ENCODE measurements at regions not wholly inside any gene's neighbourhood (a gene's known extent, or its start where the extent isn't known, plus 50 kb on each side); places are given as distances from the start of the nearest gene placed in this dataset.

DNA sequence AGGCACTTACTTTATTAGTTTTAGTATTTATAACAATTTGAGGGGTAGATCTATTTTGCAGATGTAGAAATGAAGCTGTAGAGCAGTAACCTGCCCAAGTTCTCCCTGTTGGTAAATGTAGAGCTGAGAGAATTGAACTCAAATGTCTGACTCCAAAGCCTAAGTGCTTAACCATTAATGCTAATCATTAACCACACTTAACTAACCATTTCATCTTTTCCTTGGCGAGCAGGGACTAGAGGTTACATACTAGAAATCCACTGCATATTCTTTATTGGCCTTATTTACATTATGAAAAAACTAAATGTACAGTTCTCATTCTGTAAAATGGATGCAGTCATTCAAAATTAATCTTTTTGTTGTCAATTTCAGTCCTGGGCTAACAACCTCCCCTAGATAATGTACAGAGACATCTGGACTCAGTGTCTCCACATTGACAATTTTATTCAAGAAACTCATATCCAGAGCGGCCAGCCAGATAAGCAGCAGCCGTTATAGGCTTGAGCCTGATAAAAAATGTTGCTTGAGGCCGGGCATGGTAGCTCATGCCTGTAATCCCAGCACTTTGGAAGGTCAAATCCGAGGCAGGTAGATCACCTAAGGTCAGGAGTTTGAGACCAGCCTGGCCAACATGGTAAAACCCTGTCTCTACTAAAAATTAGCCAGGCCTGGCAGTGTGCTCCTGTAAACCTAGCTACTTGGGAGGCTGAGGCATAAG is 76.7 kb upstream of the PICALM start:
- Histone ChIP-seq H3K23ac (ENCODE audit: insufficient read length) (no peak overlapping the region), H4K5ac (ENCODE audit: insufficient read length, low read depth, low read length) (no peak overlapping the region), H2AK5ac (ENCODE audit: low read depth, low read length) (no peak overlapping the region), H2BK20ac (ENCODE audit: low read length) (no peak overlapping the region), H3K27ac (ENCODE audit: low read depth, low read length) (no peak overlapping the region), H3K18ac (ENCODE audit: extremely low read depth, low read length) (no peak overlapping the region), H3K23me2 (ENCODE audit: low read depth, low read length) (no peaks in the 10 kb centered on the region), H2AFZ (ENCODE audit: low read length) (no peak overlapping the region), H3K9me3 (ENCODE audit: insufficient read depth in 2 of 2, low read depth in 1 of 2, low read length in 1 of 2) (no peaks in the 10 kb centered on the region), H3K4me3 (ENCODE audit: extremely low read depth in 1 of 4, insufficient read depth in 2 of 4, low read depth in 3 of 4, low read length in 4 of 4) (no peak overlapping the region), H3K36me3 (ENCODE audit: control insufficient read depth in 2 of 4, insufficient read depth in 4 of 4, low read length in 3 of 4) (no peaks in the 10 kb centered on the region), H4K91ac (replicated peaks; ENCODE audit: insufficient read length, low read length) (no peak overlapping the region), H3K27me3 (replicated peaks in 1 of 4; ENCODE audit: control insufficient read depth in 3 of 4, extremely low read depth in 1 of 4, insufficient read depth in 3 of 4, low read length in 3 of 4) (no peaks in the 10 kb centered on the region), H2BK5ac (ENCODE audit: low read depth, low read length) (no peak overlapping the region), H4K20me1 (replicated peaks in 1 of 2; ENCODE audit: control insufficient read depth in 1 of 2, insufficient read depth in 2 of 2, low read length in 2 of 2) (no peaks in the 10 kb centered on the region), H2BK120ac (replicated peaks; ENCODE audit: low read depth, low read length) (no peak overlapping the region), H4K8ac (ENCODE audit: extremely low read depth, insufficient read depth, low read length) (no peak overlapping the region), H3K9ac (replicated peaks in 1 of 4; ENCODE audit: extremely low read depth in 1 of 4, low read depth in 3 of 4, low read length in 3 of 4) (no peak overlapping the region), H3K14ac (ENCODE audit: insufficient read length) (no peak overlapping the region), H3K4me2 (ENCODE audit: insufficient read depth in 1 of 2, low read depth in 2 of 2, low read length in 2 of 2) (no peak overlapping the region), H3K79me2 (ENCODE audit: control insufficient read depth in 1 of 2, insufficient read depth in 2 of 2, low read length in 2 of 2) (no peaks in the 10 kb centered on the region), H3K56ac (replicated peaks; ENCODE audit: insufficient read length, low read depth, low read length) (no peak overlapping the region), H2BK12ac (ENCODE audit: low read depth, low read length) (no peak overlapping the region), H3K4me1 (replicated peaks in 1 of 4; ENCODE audit: control insufficient read depth in 3 of 4, insufficient read depth in 4 of 4, low read length in 3 of 4) (peaks cover 0 to 5% (median 2%) of the 10 kb centered on the region in 4 experiments; a peak in 3 of 7 replicates), H2BK15ac (ENCODE audit: low read length) (no peak overlapping the region), H3K79me1 (ENCODE audit: low read depth, low read length) (no peaks in the 10 kb centered on the region), H3K4ac (replicated peaks; ENCODE audit: insufficient read length, low read depth, low read length) (no peak overlapping the region)
- 81% methylated on average over 5 of the region's 5 CpGs; no CpG with 5 or more reads in 1 of the 2 experiments for WGBS, 2 experiments (ENCODE audit: extremely low coverage in 1 of 2, insufficient coverage in 1 of 2, insufficient read length in 1 of 2, insufficient replicate concordance in 2 of 2, low coverage in 1 of 2, low lambda C conversion rate in 2 of 2, missing lambda C conversion rate in 1 of 2)
- TF ChIP-seq ASH2L (IDR thresholded peaks at IDR 0.05; ENCODE audit: low read length) (no peak), ATF3 (IDR thresholded peaks at IDR 0.05; ENCODE audit: insufficient read depth, low read depth, low read length) (no peak), GTF2F1 (IDR thresholded peaks at IDR 0.05; ENCODE audit: borderline replicate concordance, low read depth, low read length) (no peak), TEAD4 (IDR thresholded peaks at IDR 0.05; ENCODE audit: low read depth, low read length) (no peak), CHD1 (IDR thresholded peaks at IDR 0.05; ENCODE audit: low read depth, low read length) (no peak), RBBP5 (IDR thresholded peaks at IDR 0.05; ENCODE audit: borderline replicate concordance, low read depth, low read length) (no peak), POU5F1 (IDR thresholded peaks at IDR 0.05; ENCODE audit: low read depth, low read length) (no peak), CEBPB (IDR thresholded peaks at IDR 0.05; ENCODE audit: low read depth, low read length) (no peak), CHD2 (IDR thresholded peaks at IDR 0.05; ENCODE audit: low read length) (no peak)
- CTCF ChIA-PET (ENCODE audit: partially characterized antibody): interaction anchor here (1.1 kb wide), 1 partner anchor 12 kb away, joined by 3 read pairs; no protein-coding TSS in a partner anchor
- DNase-seq (ENCODE audit: low read depth in 1 of 2, low spot score in 2 of 2) (no peak), FAIRE-seq (no peak)
- POLR2A ChIA-PET (ENCODE audit: partially characterized antibody): no interaction called here
